Middle frontal gyrus (tissue), 1 donor: ENCODE measurements at regions not wholly inside any gene's neighbourhood (a gene's known extent, or its start where the extent isn't known, plus 50 kb on each side); places are given as distances from the start of the nearest gene placed in this dataset.

Experiments
- DNase-seq: peaks from one replicate; pipeline ENCODE4 v3.0.0-alpha.2; 2015; ENCODE audit warnings: low spot score; ENCODE audit errors: extremely low spot score

DNA sequence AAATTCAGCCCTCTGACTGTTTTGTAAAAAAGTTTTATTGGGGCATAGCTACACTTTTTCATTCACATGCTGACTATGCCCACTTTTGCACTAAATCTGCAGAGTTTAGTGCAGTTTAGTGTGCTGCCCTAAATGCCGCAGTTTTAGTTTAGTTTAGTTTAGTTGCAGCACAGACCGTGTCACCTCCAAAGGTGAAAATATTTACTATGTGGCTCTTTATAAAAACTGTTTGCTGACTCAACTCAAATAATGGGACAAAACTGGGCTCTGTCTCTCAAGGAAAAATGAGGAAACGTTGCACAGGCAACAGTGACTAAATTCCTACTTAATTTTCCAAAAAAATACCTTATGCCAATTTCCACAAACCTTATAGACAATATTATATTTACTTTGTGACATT is 314.2 kb downstream of the C4orf33 start:
- no peak for DNase-seq

DNA sequence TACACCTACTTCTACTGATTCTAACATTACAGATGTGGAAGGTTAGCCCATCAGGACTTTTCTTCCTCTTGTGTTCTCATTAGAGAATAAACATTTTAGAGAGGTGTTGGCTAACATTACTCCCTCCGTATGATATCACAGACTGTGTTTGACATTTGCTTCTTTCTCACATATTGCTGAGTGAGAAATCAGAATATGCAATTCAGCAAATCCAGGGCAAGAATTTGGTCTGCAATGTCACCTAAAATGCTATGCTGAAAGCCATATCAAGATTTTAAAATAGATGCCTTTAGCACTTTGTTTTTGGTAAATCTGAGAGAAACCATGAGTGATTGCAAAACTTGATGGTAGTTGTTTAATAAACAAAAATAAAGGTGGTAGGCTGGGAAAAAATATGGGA is 319.1 kb downstream of the C4orf33 start:
- no peak for DNase-seq

DNA sequence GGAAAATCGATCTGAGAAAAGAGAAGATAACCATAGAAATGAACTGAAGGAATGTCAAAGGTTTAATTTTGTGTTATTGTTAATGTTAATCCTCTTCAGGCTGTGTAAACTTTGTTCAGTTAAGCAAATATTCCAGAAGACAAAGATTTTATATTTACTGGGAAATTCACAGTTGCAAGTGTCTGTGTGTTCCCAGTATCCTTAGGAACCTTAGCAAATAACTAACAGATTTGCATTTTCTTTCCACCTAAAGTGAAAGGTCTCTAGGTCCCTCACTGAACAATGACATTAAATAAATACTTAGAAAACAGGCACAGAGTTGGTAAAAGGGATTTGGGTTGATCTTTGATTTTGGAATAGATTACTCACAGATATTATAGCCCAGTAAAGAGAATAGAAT is 324.7 kb downstream of the C4orf33 start:
- no peak for DNase-seq

DNA sequence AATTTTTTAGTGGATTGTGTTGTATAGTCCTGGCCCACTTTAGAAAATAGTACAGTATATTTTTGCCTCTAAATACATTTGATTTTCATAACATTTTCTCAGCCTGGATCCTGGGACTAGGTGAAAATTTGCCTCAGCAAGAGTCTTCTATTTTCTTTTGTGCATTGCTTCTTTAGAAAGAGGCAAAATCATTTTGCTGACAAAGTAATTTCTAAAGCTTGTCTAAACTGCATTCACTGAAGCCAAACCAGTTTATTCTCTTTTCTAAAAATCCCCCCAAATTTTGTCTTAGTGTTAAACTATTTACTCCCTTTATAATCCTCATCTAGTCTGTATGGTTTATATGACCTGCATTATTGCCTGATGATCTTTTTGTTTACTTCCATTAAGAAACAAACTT is 326.3 kb downstream of the C4orf33 start:
- no peak for DNase-seq

DNA sequence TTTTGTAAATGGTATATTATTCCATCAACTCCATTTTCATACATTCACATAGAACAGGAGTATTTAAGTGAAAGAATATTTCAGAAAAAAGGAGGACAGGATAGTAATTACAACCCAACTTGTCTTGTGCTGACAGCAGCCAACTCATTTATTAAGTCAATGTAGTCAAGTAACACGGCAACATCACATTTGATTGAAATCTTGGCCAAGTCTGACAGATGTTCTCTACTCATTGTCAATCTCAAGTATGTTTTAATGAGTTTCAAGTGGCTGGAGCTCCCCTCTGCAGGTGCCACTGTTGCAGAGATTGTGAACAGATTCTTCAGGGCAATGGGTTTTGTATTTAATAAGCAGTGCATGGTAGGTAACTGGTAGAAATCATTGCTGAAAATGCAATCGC is 332.5 kb downstream of the C4orf33 start:
- DNase-seq: no peak

DNA sequence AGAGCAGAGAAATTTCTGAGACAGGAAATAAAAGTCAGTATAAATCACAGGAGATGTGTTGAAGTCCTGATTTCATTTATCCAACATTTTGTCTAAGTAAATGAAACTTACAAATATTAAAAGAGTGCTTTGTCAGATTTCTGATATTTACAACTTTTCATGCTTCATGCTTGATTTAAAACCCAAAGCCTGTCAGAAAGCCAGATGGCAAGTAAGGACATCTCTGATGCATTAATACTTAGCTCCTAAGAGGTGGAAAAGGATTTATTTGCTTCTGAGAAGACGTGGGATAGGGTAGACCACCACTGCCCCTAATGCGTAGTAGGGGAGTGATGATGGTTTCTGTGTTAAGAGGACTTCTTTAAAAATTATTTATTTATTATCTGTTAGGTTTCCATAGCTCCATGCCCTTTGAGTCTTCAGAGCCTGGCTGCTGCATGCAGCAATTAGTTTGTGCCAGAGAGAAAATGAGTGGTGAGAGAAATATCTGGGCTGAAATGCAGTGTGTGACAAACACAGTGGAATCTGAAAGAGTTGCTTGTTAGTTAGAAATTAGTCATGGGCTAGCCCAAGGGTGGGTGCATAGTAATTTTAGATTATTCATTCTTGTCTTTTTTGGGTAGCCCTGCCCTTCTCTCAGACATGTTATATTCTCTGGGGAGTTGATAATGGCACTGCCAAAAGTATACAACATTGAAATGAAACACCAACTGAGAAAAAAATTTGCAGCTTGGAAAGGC is 333.8 kb downstream of the C4orf33 start:
- no peak for DNase-seq

DNA sequence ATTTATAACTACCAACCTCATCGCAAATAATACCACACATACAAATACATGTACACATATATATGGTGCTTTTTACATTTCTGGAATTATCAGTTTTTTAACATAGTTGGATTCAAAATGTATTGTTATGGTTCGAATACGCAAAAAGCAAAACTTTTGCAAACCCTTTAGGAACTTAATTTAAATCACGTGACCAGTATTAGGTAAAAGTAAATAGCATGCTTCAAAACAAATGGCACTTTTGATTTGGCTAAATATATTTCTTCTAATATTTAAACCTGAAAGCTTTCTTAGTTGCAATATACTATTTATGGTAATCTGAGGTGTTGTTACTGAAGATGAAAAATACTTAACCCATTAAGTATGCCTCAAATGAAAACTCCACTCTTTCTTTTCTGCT is 341.4 kb downstream of the C4orf33 start:
- no peak for DNase-seq

DNA sequence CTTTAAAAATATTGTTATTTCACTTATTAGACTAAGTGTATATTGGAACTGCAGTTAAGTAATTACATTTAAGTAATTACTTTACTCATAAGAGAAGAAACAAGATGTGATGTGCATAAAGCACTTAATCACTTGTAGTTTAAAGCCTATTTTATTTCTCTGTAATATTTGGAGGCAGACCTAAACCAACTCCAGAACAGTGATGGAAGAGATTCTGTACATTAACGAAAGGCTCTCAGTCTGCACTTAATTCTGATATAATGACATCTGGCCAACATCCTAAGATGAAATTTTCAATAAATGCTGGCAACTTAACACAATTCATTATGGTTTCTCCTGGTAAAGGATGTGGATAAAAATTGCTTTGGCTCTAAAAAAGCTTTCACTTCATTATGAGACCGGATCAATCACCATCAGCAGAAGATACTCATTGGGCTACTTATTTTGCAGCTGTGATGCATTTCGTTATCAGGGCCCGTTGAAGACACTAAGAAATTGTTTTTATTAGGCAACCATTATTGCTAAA is 342.6 kb downstream of the C4orf33 start:
- DNase-seq: no peak

DNA sequence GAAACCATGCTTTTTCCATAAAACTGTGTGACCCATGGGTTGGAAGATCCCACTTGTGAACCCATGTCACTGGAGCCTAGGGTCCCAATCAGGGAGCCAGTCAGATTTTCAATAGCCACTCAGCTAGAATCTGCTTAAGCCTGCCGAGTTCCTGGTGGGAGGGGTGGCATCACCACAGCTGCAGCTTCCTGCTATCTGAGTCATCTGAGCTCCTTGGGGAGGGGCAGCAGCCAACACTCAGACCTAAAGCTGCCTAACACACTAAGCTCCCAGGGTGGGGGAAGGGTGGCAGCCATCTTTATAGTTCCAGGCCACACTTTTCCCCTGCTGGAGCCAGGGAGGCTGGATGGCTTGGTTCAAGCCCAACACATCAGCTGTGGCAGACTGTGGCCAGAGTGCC is 350.1 kb downstream of the C4orf33 start:
- no peak for DNase-seq

DNA sequence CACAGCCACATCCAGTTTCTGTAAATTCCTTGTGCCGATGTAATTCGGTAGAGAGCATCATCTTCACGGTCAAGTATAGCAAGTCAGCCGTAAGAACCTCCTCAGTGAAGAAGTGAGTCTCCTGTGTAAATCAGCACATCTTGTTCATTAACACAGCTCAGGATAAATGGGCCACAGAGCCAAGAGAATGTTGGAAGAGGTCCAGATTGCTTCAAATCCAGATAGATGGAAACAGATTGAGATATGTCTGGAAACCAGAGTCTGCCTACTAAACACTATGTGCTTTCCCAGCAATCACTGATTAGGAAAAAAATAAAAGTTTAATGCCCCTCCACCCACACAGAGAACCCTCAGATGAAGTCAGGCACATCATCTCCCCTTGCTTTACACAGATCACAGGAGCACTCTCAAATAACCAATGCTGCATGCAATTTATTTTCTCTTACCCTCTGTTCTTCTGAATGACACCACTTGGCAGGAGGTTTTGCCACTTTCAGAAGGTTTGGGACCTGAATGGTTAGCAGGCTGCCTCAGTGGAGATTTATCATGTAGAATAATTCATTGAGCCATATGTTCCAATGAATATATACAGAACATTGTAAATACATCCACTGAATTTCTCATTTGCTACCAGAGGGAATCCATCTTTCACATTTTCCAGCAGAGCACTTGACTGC is 357.7 kb downstream of the C4orf33 start:
- DNase-seq: no peak

DNA sequence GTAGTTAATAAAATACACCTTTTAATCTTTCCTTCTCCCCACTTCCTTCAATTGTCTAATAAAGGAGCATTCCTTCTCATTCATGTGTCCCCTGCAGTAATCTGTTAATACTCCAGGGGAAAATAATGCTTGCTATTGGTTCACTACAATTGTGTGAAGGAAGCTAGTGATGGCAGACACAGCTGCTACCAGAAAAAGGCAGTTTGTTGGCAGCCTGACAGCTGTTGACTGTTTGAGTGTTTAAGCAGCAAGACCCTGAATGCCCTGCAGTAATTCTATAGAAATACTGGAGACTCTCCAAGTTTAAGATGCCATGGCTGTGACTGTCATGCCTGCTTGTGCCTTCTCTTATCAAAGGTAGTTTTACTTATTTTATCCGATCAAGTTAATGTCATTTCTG is 359.5 kb downstream of the C4orf33 start:
- DNase-seq: no peak

DNA sequence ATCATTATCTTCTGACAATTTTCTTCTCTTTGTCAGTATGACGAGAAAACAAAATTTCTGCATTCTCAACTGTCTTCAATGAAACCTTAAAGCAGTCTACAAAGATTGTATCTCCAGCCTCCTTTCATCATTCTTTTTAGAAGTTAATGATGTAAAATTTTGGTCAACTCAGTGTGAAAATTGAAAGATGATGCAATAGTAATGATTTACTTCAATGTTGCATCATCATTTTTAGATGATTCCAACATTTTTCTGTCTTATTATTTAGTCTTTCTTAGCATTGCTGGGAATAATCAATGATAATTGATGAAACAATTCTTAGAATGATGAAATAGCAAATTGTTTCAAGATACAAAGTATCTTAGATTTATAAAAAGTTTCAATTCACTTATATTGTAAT is 372.7 kb downstream of the C4orf33 start:
- no peak for DNase-seq

DNA sequence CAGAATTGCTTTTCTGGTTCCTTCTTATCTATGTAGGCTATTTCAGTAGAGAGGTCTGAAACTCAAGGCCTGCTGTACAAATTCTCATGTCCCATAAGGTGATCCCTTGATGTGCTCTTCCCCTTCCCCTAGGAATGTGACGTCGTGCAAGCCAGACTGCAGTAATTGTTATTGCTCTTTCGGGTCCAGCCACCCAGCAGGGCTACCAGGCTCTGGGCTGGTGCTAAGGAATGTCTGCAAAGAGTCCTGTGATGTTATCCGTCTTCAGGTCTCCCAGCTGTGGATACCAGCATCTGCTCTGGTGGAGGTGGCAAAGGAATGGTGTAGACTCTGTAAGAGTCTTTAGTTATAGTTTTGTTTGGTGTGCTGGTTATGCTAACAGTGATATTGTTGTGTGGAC is 378.7 kb downstream of the C4orf33 start:
- DNase-seq: no peak

DNA sequence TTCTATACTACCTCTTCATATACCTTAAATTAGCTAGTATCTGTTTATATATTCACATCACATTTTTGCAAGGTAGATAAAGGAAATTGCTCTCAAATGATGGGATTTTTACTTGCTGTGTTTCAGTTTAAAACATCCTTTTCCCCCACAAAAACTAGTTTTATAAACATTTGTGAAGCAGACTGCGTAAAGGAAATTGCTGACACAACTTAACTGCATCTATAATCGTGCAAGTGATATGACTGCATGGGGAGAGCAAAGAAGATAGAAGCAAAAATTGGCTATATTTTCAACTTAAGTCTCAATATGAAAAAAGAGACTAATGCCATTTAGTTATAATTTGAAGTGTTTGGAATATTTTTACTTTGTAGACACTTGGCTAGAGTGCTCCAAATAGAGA is 385.2 kb downstream of the C4orf33 start:
- DNase-seq: no peak

DNA sequence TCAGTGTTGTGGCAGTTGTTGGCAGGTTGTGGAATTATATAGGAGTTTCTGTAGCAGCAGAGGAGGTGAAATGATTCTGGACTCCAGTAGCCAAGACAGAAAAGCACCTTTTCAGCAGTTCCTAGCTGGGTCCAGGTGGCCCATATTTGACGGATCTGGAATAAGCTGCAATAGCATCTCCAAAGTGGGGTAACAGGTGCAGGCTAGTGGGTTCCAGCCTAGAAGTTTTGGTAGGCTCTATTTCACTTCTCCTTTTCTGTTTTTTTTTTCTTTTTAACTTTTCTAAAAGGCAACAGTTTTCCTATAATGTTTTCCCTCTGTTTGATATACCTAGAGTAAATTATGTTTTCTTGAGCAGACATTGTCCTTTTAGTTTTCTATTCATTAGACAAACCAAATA is 392.5 kb downstream of the C4orf33 start:
- DNase-seq: no peak

DNA sequence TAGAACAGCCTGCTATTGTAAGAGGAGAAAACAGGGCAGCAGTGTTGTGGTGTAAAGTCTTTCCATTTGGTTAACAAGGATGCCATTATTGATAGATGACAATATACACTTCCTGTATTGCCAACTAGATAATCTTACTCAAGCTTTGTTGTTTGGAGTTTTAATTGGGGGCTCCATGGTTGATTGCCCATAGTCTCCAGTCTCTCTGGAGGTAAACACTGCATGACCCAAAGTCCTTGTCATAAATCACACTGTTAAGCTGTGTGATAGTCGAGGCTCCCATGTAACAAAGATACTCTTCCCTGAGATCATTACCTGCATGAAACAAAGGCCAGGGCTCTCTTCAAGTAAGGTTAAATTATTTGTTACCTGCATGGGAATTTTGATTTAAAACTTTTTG is 394.6 kb downstream of the C4orf33 start:
- DNase-seq: no peak

DNA sequence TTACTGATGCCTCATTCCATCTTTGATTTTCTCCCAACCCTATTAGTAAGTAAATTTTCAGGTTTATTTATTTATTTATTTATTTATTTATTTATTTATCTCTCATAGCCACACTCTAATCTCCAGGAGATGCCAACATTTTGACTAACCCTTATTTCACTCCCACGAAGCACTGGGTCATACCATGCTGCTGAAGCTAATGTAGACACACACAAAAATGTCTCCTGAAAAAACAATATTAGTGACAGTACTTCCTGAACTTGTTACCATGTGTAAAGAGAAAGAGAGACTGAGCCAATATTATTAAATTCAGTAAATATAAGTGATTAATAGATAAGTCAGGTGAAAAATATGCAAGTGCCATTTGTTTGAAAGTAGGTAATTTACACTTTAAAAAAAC is 402.7 kb downstream of the C4orf33 start:
- DNase-seq: no peak

DNA sequence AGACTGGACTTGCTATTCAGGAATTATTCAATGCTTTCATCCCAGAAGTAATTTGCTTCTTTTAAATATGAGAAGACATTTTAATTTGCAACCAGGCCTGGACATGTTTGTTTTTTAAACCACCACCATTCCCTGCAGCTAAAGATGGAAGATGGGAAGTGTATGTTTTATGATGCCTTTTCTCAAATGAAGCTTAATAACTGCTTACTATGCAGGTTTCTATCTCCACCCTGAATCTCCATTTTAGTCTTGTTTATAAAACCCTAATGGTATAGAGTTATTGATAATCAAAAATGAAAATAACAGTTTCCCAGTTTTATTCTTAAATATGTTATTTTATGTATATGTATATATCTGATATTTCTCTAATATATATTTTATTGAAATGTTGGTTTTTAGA is 418.9 kb downstream of the C4orf33 start:
- no peak for DNase-seq

DNA sequence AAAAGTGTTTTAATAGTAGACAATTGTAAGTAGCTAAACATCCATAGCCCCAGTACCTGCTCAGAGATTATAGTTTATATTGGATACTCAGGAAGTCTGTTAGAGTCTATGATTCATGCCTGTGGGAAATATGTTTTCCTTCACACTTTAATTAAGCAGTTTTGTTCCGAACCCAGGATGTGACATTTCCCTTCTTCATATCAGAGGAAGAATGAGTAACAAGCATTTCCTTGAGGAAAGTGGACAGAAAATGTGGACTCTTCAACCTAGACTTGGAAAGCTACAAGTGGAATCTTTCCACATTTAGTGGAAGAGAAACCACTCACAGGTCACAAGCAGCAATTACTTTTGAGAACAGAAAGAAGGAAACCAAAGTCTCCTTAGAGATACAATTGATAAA is 419.4 kb downstream of the C4orf33 start:
- no peak for DNase-seq

DNA sequence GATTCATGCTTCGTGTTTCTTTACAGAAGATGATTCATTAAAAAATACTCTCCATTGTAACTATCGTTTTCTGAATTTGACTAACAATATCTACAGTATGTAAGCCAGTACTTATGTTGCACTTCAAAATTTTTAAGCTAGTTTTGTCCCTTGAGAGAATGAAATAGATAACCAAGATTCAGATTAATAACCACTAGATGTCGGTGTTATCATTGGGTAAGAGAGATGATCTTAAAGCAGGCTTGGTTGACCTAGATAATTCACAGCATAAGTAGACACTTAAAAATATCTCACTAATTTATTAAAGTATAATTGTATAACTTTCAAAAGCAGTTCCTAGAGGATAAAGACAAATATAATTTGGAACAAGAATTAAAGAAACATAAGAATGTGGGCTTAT is 430.9 kb downstream of the C4orf33 start:
- DNase-seq: no peak

DNA sequence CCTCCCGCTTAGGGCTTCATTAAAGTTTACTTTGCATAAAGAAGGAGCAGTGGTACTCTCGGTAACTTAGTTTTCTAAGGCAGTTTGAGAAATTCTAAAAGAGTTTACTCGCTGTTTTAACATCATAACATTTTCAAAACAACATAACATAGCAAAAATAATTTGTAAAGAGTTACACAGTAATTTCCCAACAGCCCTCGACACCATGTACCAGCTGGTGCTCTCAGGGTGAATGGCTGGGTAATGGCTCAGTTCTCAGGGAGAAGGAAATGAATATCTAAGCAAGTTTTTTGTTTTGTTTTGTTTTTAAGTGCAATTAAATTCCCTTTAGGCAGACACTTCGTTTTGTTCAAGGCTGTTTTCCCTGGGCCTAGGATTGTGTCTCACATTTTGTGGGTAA is 435.3 kb downstream of the C4orf33 start:
- no peak for DNase-seq

DNA sequence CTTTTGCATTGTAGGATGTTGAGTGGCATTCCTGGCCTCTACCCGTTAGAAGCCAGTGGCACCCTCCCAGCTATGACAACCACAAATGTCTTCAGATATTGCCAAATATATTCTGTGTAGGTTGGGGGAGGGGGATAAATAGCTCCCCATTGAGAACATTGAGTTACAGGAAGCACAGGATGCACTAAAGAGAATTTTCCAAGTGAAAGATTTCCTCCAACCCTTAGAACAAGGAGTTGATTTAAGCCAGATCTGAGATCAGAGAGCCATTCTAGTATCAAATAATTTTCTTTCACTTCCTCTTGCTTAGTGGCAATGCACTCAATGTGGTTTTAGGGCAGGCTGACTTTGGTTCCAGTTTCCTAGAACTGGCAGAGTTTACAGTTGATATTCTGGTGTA is 436.6 kb downstream of the C4orf33 start:
- no peak for DNase-seq

DNA sequence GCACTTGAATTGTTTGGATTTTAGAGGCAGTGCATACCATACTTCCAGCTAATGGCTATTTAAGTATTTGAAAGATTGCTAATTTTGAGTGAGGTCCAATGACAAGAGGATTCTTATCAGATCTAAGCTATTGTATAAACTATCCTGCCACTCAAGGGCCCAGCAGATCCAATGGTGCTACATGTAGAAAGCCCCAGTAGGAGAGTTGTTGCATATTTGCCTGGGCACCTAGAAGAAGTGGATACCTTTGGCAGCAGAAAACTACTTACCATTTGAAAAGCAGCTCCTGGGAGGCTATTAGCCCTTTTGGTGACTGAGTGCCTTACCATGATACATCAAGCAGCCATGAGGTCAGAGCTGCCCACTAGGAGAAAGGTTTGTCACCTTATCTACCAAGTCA is 447.3 kb downstream of the C4orf33 start:
- no peak for DNase-seq
